WTC11 (cell line): ENCODE measurements at regions not wholly inside any gene's neighbourhood (a gene's known extent, or its start where the extent isn't known, plus 50 kb on each side); places are given as distances from the start of the nearest gene placed in this dataset.

Experiments
- ATAC-seq: fragments of 200-7000 bp; cut with Tn5 transposase; 2 replicates; pipeline ENCODE4 v1.10.0; 2021; ENCODE audit warnings: mild to moderate bottlenecking, moderate library complexity
- CTCF ChIA-PET: fragments of 300-600 bp; sonication (Branson Sonifier 250); formaldehyde crosslinking; loops from one replicate; lab custom pipeline; 2021; ENCODE audit warnings: antibody characterized with exemption; lab: Charles Lee
- POLR2A ChIA-PET: fragments of 350-600 bp; sonication (Branson Sonifier 250); formaldehyde crosslinking; loops from one replicate; lab custom pipeline; 2021; ENCODE audit warnings: antibody characterized with exemption; lab: Charles Lee
- DNase-seq: peaks from one replicate; pipeline ENCODE4 v3.0.0; 2021; ENCODE audit warnings: low spot score
- H3K27ac Mint-ChIP-seq: 2 replicates; pipeline ENCODE4 v1.8.0; 2021; ENCODE audit warnings: mixed read lengths
- H3K27me3 Mint-ChIP-seq: 2 replicates; pipeline ENCODE4 v1.8.0; 2021; ENCODE audit warnings: low read depth, mild to moderate bottlenecking, moderate library complexity, mixed read lengths
- H3K36me3 Mint-ChIP-seq: 2 replicates; pipeline ENCODE4 v1.8.0; 2021; ENCODE audit warnings: mixed read lengths
- H3K4me1 Mint-ChIP-seq: 2 replicates; pipeline ENCODE4 v1.8.0; 2022; ENCODE audit warnings: mixed read lengths
- H3K4me3 Mint-ChIP-seq: 2 replicates; pipeline ENCODE4 v1.8.0; 2021; ENCODE audit warnings: mild to moderate bottlenecking, moderate library complexity, mixed read lengths
- H3K9me3 Mint-ChIP-seq: 2 replicates; pipeline ENCODE4 v1.8.0; 2021; ENCODE audit warnings: mixed read lengths
- GABPB1 ChIP-seq: sonication (generic); formaldehyde crosslinking; IDR thresholded peaks from 2 replicates; pipeline ENCODE4 v1.8.1; 2023; ENCODE audit warnings: mild to moderate bottlenecking, missing genetic modification reagents
- GTF2I ChIP-seq: fragments of 250-450 bp; sonication (Bioruptor Pico); conservative IDR thresholded peaks from 2 replicates; pipeline ENCODE4 v1.4.0; 2021; ENCODE audit warnings: mild to moderate bottlenecking
- HMGXB4 ChIP-seq: sonication (generic); formaldehyde crosslinking; IDR thresholded peaks from 2 replicates; pipeline ENCODE4 v1.8.1; 2023; ENCODE audit warnings: mild to moderate bottlenecking, moderate library complexity, missing genetic modification reagents
- NFATC4 ChIP-seq: fragments of 250-450 bp; sonication (Bioruptor Pico); IDR thresholded peaks from 2 replicates; pipeline ENCODE4 v1.9.0; 2021; ENCODE audit warnings: mild to moderate bottlenecking
- NFYB ChIP-seq: sonication (generic); formaldehyde crosslinking; conservative IDR thresholded peaks from 2 replicates; pipeline ENCODE4 v1.8.0; 2022; ENCODE audit warnings: low read depth, missing genetic modification reagents
- NR2C2 ChIP-seq: sonication (generic); formaldehyde crosslinking; IDR thresholded peaks from 2 replicates; pipeline ENCODE4 v1.8.0; 2022; ENCODE audit warnings: mild to moderate bottlenecking, missing genetic modification reagents
- RORB ChIP-seq: fragments of 250-450 bp; sonication (Bioruptor Pico); IDR thresholded peaks from 2 replicates; pipeline ENCODE4 v1.9.0; 2021; ENCODE audit warnings: mild to moderate bottlenecking
- SMAD4 ChIP-seq: sonication (generic); formaldehyde crosslinking; IDR thresholded peaks from 2 replicates; pipeline ENCODE4 v1.8.0; 2022; ENCODE audit warnings: mild to moderate bottlenecking, missing genetic modification reagents
- TEAD1 ChIP-seq: sonication (generic); formaldehyde crosslinking; IDR thresholded peaks from 2 replicates; pipeline ENCODE4 v1.8.0; 2022; ENCODE audit warnings: mild to moderate bottlenecking, missing genetic modification reagents
- TEAD4 ChIP-seq: sonication (generic); formaldehyde crosslinking; IDR thresholded peaks from 2 replicates; pipeline ENCODE4 v1.8.0; 2022; ENCODE audit warnings: mild to moderate bottlenecking, missing genetic modification reagents
- ZNF138 ChIP-seq: sonication (generic); formaldehyde crosslinking; conservative IDR thresholded peaks from 2 replicates; pipeline ENCODE4 v1.8.1; 2022; ENCODE audit warnings: mild to moderate bottlenecking, moderate library complexity, missing genetic modification reagents
- ZNF219 ChIP-seq: sonication (generic); formaldehyde crosslinking; IDR thresholded peaks from 2 replicates; pipeline ENCODE4 v1.8.0; 2023; ENCODE audit warnings: missing genetic modification reagents, mild to moderate bottlenecking, borderline replicate concordance
- ZNF232 ChIP-seq: sonication (generic); formaldehyde crosslinking; IDR thresholded peaks from 2 replicates; pipeline ENCODE4 v1.8.0; 2022; ENCODE audit warnings: mild to moderate bottlenecking, missing genetic modification reagents
- ZNF532 ChIP-seq: fragments of 250-450 bp; sonication (Bioruptor Pico); IDR thresholded peaks from 2 replicates; pipeline ENCODE4 v1.9.0; 2021; ENCODE audit warnings: mild to moderate bottlenecking, borderline replicate concordance
- TF ChIP-seq, protein P1 (sequence below): fragments of 250-450 bp; sonication (Bioruptor Pico); IDR thresholded peaks from 2 replicates; pipeline ENCODE4 v1.9.0; 2021; ENCODE audit warnings: mild to moderate bottlenecking
- TF ChIP-seq, protein P2 (sequence below): sonication (generic); formaldehyde crosslinking; IDR thresholded peaks from 2 replicates; pipeline ENCODE4 v1.8.1; 2022; ENCODE audit warnings: low read depth, missing genetic modification reagents, borderline replicate concordance

GRCh38 chr18:30591462-30591861 lies 451.1 kb downstream of the DSC3 start (continued):
- TF ChIP-seq, protein P1, sequence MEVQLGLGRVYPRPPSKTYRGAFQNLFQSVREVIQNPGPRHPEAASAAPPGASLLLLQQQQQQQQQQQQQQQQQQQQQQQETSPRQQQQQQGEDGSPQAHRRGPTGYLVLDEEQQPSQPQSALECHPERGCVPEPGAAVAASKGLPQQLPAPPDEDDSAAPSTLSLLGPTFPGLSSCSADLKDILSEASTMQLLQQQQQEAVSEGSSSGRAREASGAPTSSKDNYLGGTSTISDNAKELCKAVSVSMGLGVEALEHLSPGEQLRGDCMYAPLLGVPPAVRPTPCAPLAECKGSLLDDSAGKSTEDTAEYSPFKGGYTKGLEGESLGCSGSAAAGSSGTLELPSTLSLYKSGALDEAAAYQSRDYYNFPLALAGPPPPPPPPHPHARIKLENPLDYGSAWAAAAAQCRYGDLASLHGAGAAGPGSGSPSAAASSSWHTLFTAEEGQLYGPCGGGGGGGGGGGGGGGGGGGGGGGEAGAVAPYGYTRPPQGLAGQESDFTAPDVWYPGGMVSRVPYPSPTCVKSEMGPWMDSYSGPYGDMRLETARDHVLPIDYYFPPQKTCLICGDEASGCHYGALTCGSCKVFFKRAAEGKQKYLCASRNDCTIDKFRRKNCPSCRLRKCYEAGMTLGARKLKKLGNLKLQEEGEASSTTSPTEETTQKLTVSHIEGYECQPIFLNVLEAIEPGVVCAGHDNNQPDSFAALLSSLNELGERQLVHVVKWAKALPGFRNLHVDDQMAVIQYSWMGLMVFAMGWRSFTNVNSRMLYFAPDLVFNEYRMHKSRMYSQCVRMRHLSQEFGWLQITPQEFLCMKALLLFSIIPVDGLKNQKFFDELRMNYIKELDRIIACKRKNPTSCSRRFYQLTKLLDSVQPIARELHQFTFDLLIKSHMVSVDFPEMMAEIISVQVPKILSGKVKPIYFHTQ: no peak
- TF ChIP-seq ZNF138: no peak
- no peak for TF ChIP-seq ZNF532 (CRISPR knock-in tag)
- TF ChIP-seq ZNF232 (CRISPR knock-in tag): no peak
- no peak for TF ChIP-seq GTF2I (CRISPR knock-in tag)
- TF ChIP-seq NR2C2: no peak
- TF ChIP-seq, protein P2, sequence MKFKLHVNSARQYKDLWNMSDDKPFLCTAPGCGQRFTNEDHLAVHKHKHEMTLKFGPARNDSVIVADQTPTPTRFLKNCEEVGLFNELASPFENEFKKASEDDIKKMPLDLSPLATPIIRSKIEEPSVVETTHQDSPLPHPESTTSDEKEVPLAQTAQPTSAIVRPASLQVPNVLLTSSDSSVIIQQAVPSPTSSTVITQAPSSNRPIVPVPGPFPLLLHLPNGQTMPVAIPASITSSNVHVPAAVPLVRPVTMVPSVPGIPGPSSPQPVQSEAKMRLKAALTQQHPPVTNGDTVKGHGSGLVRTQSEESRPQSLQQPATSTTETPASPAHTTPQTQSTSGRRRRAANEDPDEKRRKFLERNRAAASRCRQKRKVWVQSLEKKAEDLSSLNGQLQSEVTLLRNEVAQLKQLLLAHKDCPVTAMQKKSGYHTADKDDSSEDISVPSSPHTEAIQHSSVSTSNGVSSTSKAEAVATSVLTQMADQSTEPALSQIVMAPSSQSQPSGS (CRISPR knock-in tag): no peak
- TF ChIP-seq TEAD4 (CRISPR knock-in tag): no peak

GRCh38 chr18:30588673-30589164 lies 453.8 kb downstream of the DSC3 start:
- H3K36me3 Mint-ChIP-seq: no peaks in the 10 kb centered on the region
- ChIA-PET CTCF (no interaction called here), POLR2A (no interaction called here)
- no peak overlapping the region for H3K27ac Mint-ChIP-seq
- no peaks in the 10 kb centered on the region for H3K27me3 Mint-ChIP-seq
- no peaks in the 10 kb centered on the region for H3K4me1 Mint-ChIP-seq
- no peak overlapping the region for H3K4me3 Mint-ChIP-seq
- no peak for TF ChIP-seq GABPB1 (CRISPR knock-in tag)
- no peak for TF ChIP-seq RORB (CRISPR knock-in tag)
- TF ChIP-seq SMAD4 (CRISPR knock-in tag): no peak
- TF ChIP-seq HMGXB4: no peak
- TF ChIP-seq TEAD1 (CRISPR knock-in tag): no peak
- no peak for TF ChIP-seq GTF2I (CRISPR knock-in tag)
- no peak for TF ChIP-seq TEAD4 (CRISPR knock-in tag)
- TF ChIP-seq ZNF219 (CRISPR knock-in tag): no peak
- TF ChIP-seq NFATC4 (CRISPR knock-in tag): no peak
- TF ChIP-seq NFYB (CRISPR knock-in tag): no peak
- TF ChIP-seq, all 79 proteins: peak for 0
- ATAC-seq (no peak), DNase-seq (no peak)
- no peaks in the 10 kb centered on the region for H3K9me3 Mint-ChIP-seq
